ENCODE measurements at regions not wholly inside any gene's neighbourhood (a gene's known extent, or its start where the extent isn't known, plus 50 kb on each side); places are given as distances from the start of the nearest gene placed in this dataset.
A peak's percentile ranks its signal among the peaks of the same experiment; 100 is the strongest.

GRCh38 chr10:63724922-63725321, 203.7 kb downstream of the REEP3 start:
- TF ChIP-seq POLR2A (IDR thresholded peaks at IDR 0.05): no peak
- peak in 1 of 6 experiments; percentile 16 for TF ChIP-seq CTCF (IDR thresholded peaks at IDR 0.05)

Data from esophagus squamous epithelium (tissue), 4 donors.